ENCODE measurements at regions not wholly inside any gene's neighbourhood (a gene's known extent, or its start where the extent isn't known, plus 50 kb on each side); places are given as distances from the start of the nearest gene placed in this dataset.

GRCh38 chr1:2971101-2971501 lies 50.2 kb upstream of the ACTRT2 start:
- TF ChIP-seq POLR2A (IDR thresholded peaks at IDR 0.05) = no peak
- TF ChIP-seq CTCF (IDR thresholded peaks at IDR 0.05) = no peak

Measured in adrenal gland (tissue), 5 donors.